Karpas-422 (cell line): ENCODE measurements at regions not wholly inside any gene's neighbourhood (a gene's known extent, or its start where the extent isn't known, plus 50 kb on each side); places are given as distances from the start of the nearest gene placed in this dataset.

Experiments used
- DNase-seq: peaks from one replicate; pipeline ENCODE4 v3.0.0-alpha.2; 2015
- H2AFZ ChIP-seq: fragments of 200-600 bp; sonication (generic); 2 replicates; pipeline ENCODE4 v1.6.1; 2014; ENCODE audit warnings: antibody characterized with exemption, low read length, mixed read lengths
- H3K27ac ChIP-seq: fragments of 200-600 bp; sonication (generic); 2 replicates; pipeline ENCODE4 v1.5.1; 2014; ENCODE audit warnings: mild to moderate bottlenecking, low read length, moderate library complexity
- H3K27me3 ChIP-seq: fragments of 200-600 bp; sonication (generic); 2 replicates; pipeline ENCODE4 v1.6.1; 2014; ENCODE audit warnings: low read length, mixed read lengths
- H3K36me3 ChIP-seq: fragments of 200-600 bp; sonication (generic); 2 replicates; pipeline ENCODE4 v1.6.1; 2014; ENCODE audit warnings: low read length, mixed read lengths; ENCODE audit not compliant: insufficient read depth
- H3K4me1 ChIP-seq: fragments of 200-600 bp; sonication (generic); 2 replicates; pipeline ENCODE4 v1.6.1; 2014; ENCODE audit warnings: mild to moderate bottlenecking, low read length, mixed read lengths
- H3K4me2 ChIP-seq: fragments of 200-600 bp; sonication (generic); 2 replicates; pipeline ENCODE4 v1.6.1; 2014; ENCODE audit warnings: low read length, low read depth, mild to moderate bottlenecking; ENCODE audit not compliant: poor library complexity, severe bottlenecking
- H3K4me3 ChIP-seq: fragments of 200-600 bp; sonication (generic); 2 replicates; pipeline ENCODE4 v1.5.1; 2014; ENCODE audit warnings: mild to moderate bottlenecking, antibody characterized with exemption, low read length, mixed read lengths
- H3K79me2 ChIP-seq: fragments of 200-600 bp; sonication (generic); 2 replicates; pipeline ENCODE4 v1.6.1; 2014; ENCODE audit warnings: mild to moderate bottlenecking, low read length, mixed read lengths
- H3K9ac ChIP-seq: fragments of 200-600 bp; sonication (generic); 2 replicates; pipeline ENCODE4 v1.6.0; 2014; ENCODE audit warnings: low read length
- H3K9me2 ChIP-seq: fragments of 200-600 bp; sonication (generic), shearing (Covaris generic); replicated peaks from 2 replicates; pipeline ENCODE4 v1.6.0; 2014; ENCODE audit warnings: mild to moderate bottlenecking, low read length, moderate library complexity; ENCODE audit not compliant: insufficient read depth
- H3K9me3 ChIP-seq: fragments of 300-700, 200-600 bp; sonication (generic); 2 replicates; pipeline ENCODE4 v1.6.1; 2014; ENCODE audit warnings: low read length, mixed read lengths
- H4K20me1 ChIP-seq: fragments of 200-600 bp; sonication (generic); 2 replicates; pipeline ENCODE4 v1.6.1; 2014; ENCODE audit warnings: mild to moderate bottlenecking, antibody characterized with exemption, low read length, low read depth; ENCODE audit not compliant: insufficient read depth

DNA sequence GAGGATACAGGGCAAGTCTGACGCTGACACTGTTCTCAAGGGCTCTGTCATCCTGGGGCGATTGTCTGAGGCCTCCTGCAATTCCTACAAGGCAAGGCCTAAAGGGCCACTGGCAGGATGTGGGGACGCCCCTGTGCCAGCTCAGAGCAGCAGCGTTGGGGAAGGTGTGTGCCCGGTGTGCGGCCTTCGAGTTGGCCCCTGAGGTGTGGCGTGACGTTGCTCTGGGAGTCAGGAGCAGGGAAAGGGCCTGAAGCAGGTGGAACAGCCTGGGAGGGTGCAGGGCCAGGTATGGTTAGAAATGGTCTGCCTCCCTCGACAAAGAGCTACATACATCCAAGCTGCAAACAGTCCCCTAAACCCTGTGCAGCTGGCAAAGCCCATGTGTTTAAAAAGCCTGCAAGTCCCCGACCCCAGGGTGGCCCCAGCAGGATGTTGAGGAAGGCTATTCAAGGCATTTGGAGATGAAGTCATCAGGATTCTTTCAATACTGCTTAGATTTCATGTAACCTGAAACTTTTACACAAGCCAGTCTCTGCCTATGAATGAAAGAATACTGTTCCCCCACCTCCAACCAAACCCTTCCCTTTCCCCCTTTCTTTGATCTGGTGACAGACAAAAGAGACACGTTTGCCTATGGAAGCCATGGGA is 142.5 kb upstream of the TNS3 start:
- Histone ChIP-seq H3K36me3 (no peaks in the 10 kb centered on the region), H3K9ac (0 out of 2 replicates have a peak overlapping the region, but pooled peaks have one; percentile 9), H3K4me1 (peaks cover 30% of the 10 kb centered on the region)

GRCh38 chr7:47722126-47722525 is 140.2 kb upstream of the TNS3 start:
- Histone ChIP-seq H4K20me1 (no peaks in the 10 kb centered on the region), H3K79me2 (no peaks in the 10 kb centered on the region), H3K27me3 (no peaks in the 10 kb centered on the region), H3K9ac (no peak overlapping the region), H3K27ac (no peak overlapping the region), H3K36me3 (no peaks in the 10 kb centered on the region), H2AFZ (no peak overlapping the region), H3K9me2 (no peaks in the 10 kb centered on the region), H3K4me3 (no peak overlapping the region), H3K4me2 (no peak overlapping the region), H3K4me1 (peaks cover 44% of the 10 kb centered on the region), H3K9me3 (no peaks in the 10 kb centered on the region)
- no peak for DNase-seq

More for the DNA sequence above, 142.5 kb upstream of the TNS3 start:
- Histone ChIP-seq H3K4me2 (no peak overlapping the region), H3K4me3 (no peak overlapping the region), H3K27me3 (no peaks in the 10 kb centered on the region), H4K20me1 (no peaks in the 10 kb centered on the region), H3K27ac (no peak overlapping the region), H3K79me2 (no peaks in the 10 kb centered on the region), H3K9me2 (no peaks in the 10 kb centered on the region), H2AFZ (no peak overlapping the region), H3K9me3 (no peaks in the 10 kb centered on the region)
- no peak for DNase-seq

- H4K20me1 ChIP-seq, result no peaks in the 10 kb centered on the region
- H3K9ac ChIP-seq, result no peak overlapping the region
- H3K27ac ChIP-seq, result no peak overlapping the region
- H3K27me3 ChIP-seq, result no peaks in the 10 kb centered on the region
- peak; percentile 67 for DNase-seq
- H3K9me3 ChIP-seq, result no peaks in the 10 kb centered on the region
- H3K4me3 ChIP-seq, result no peak overlapping the region
- H3K4me1 ChIP-seq, result peaks cover 48% of the 10 kb centered on the region
- no peaks in the 10 kb centered on the region for H3K36me3 ChIP-seq
- no peak overlapping the region for H3K4me2 ChIP-seq
- no peaks in the 10 kb centered on the region for H3K9me2 ChIP-seq
- H2AFZ ChIP-seq, result no peak overlapping the region
- no peaks in the 10 kb centered on the region for H3K79me2 ChIP-seq
Measured at GRCh38 chr7:47721670-47722069, 139.8 kb upstream of the TNS3 start.

GRCh38 chr7:47720907-47721244 is 139.0 kb upstream of the TNS3 start:
- H4K20me1 ChIP-seq, result no peaks in the 10 kb centered on the region
- no peak overlapping the region for H3K4me2 ChIP-seq
- no peak overlapping the region for H3K27ac ChIP-seq
- H3K4me1 ChIP-seq, result peaks cover 55% of the 10 kb centered on the region
- no peaks in the 10 kb centered on the region for H3K9me3 ChIP-seq
- H3K36me3 ChIP-seq, result no peaks in the 10 kb centered on the region
- no peak overlapping the region for H3K4me3 ChIP-seq
- H3K9me2 ChIP-seq, result no peaks in the 10 kb centered on the region
- no peak for DNase-seq
- H3K79me2 ChIP-seq, result no peaks in the 10 kb centered on the region
- H3K27me3 ChIP-seq, result no peaks in the 10 kb centered on the region
- H2AFZ ChIP-seq, result no peak overlapping the region
- no peak overlapping the region for H3K9ac ChIP-seq

DNA sequence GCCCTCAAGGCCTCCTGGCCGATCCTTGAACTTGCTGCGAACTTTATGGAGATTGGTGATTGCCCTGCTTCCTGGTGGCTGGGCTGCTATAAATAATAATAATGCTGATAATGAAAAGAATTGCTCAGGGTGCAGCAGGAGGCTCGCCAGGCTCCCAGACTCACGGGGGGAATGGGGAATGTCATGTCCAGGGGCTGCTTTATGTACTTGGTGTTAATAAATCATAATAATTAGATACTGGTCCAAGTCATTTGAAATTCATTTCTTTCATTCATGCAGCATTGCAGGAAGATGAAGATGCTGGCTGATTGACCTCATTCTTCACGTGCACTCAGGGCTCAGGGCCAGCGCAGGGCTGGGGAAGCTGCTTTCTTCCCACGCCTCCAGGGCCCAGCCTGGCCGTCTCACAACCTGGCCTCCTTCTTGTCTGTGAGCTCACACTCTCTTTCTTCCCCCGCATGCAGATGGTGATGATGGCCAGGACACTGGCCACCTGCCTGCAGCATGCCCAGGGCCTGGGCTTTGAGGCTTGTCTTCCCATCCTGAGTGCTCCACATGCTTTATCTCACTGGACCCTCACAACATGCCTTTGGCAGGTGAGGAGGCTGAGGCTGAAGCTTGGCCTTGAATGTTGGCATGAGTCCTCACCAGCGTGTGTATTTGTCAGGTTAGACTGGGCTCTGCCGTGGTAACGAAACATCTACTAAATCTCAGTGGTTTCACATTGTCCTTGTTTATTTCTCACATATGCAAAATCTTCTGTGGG is 138.4 kb upstream of the TNS3 start:
- Histone ChIP-seq H3K79me2 (no peaks in the 10 kb centered on the region), H4K20me1 (no peaks in the 10 kb centered on the region), H3K4me1 (peaks cover 61% of the 10 kb centered on the region), H3K36me3 (no peaks in the 10 kb centered on the region), H3K4me3 (no peak overlapping the region), H3K9ac (no peak overlapping the region), H2AFZ (no peak overlapping the region), H3K9me2 (no peaks in the 10 kb centered on the region), H3K27ac (peak overlapping the region; percentile 4; the same call in 1 of the 2 replicates), H3K9me3 (no peaks in the 10 kb centered on the region), H3K27me3 (no peaks in the 10 kb centered on the region), H3K4me2 (no peak overlapping the region)
- DNase-seq, result no peak

DNA sequence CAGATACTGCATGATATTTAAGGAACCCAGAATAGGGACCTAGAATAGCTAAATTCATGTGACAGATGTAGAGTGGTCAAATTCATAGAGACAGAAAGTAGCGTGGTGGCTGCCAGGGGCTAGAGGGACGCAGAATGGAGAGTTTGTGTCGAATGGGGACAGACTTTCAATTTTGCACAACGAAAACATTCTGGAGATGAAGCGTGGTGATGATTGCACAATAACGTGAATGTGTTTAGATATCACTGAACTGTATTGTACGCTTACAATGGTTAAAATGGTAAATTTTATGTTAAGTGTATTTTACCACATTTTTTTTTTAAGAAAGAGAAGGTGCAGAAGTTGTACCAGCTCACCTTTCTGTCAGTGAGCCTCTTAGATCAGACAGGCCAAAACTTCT is 137.8 kb upstream of the TNS3 start:
- Histone ChIP-seq H3K4me3 (no peak overlapping the region), H3K27ac (peak overlapping the region; percentile 4; the same call in 1 of the 2 replicates), H3K4me1 (peaks cover 61% of the 10 kb centered on the region), H3K9me2 (no peaks in the 10 kb centered on the region), H4K20me1 (no peaks in the 10 kb centered on the region), H3K4me2 (no peak overlapping the region), H3K9me3 (no peaks in the 10 kb centered on the region), H3K27me3 (no peaks in the 10 kb centered on the region), H3K9ac (no peak overlapping the region), H3K79me2 (no peaks in the 10 kb centered on the region), H3K36me3 (no peaks in the 10 kb centered on the region), H2AFZ (peak overlapping the region; percentile 45; the same call in 1 of the 2 replicates)
- no peak for DNase-seq

- peak overlapping the region; percentile 46; the same call in 1 of the 2 replicates for H3K4me3 ChIP-seq
- no peaks in the 10 kb centered on the region for H3K27me3 ChIP-seq
- H3K4me2 ChIP-seq, result peak overlapping the region; percentile 75
- peak overlapping the region; percentile 73 for H3K9ac ChIP-seq
- H4K20me1 ChIP-seq, result no peaks in the 10 kb centered on the region
- no peaks in the 10 kb centered on the region for H3K36me3 ChIP-seq
- no peaks in the 10 kb centered on the region for H3K9me3 ChIP-seq
- peak overlapping the region; percentile 26; the same call in 1 of the 2 replicates for H2AFZ ChIP-seq
- no peaks in the 10 kb centered on the region for H3K9me2 ChIP-seq
- DNase-seq, result no peak
- peak overlapping the region; percentile 99 for H3K27ac ChIP-seq
- no peaks in the 10 kb centered on the region for H3K79me2 ChIP-seq
- H3K4me1 ChIP-seq, result peaks cover 85% of the 10 kb centered on the region
Measured at GRCh38 chr7:47715631-47716068, 133.7 kb upstream of the TNS3 start.
